Thoracic aorta (tissue), 2 donors: ENCODE measurements at regions not wholly inside any gene's neighbourhood (a gene's known extent, or its start where the extent isn't known, plus 50 kb on each side); places are given as distances from the start of the nearest gene placed in this dataset.
"Not testable (repeated sequence)": the region's sequence is repeated elsewhere in the genome, so short reads cannot be mapped to it uniquely, and the experiment has no call there.

ENCODE experiments used
- ATAC-seq: fragments of 150-250 bp; one replicate; pipeline ENCODE4 v1.8.0; 2017; ENCODE audit warnings: low read depth; ENCODE audit not compliant: insufficient number of reproducible peaks, low FRiP score
- DNase-seq: peaks from one replicate; pipeline ENCODE4 v3.0.0-alpha.2; 2020; ENCODE audit warnings: low spot score
- H3K27ac ChIP-seq, 2 donors: fragments of 200-600 bp; sonication (generic); 1 replicate in 1 of 2; 2 replicates in 1 of 2; pipeline ENCODE4 v1.5.1; 2016; ENCODE audit warnings: mild to moderate bottlenecking in 2 of 2, moderate library complexity in 2 of 2
- H3K27me3 ChIP-seq: fragments of 200-600 bp; sonication (generic); replicated peaks from 2 replicates; pipeline ENCODE4 v1.6.0; 2016; ENCODE audit warnings: mild to moderate bottlenecking; ENCODE audit not compliant: insufficient read depth
- H3K36me3 ChIP-seq: fragments of 200-600 bp; sonication (generic); one replicate; pipeline ENCODE4 v1.5.1; 2016
- H3K4me1 ChIP-seq, 2 donors: fragments of 200-600 bp; sonication (generic); 1 replicate in 1 of 2; 2 replicates in 1 of 2; pipeline versions ENCODE4 v1.5.1 to v1.6.0; 2016; ENCODE audit warnings: low read depth in 2 of 2, mild to moderate bottlenecking in 1 of 2; ENCODE audit not compliant: control insufficient read depth in 1 of 2
- H3K4me3 ChIP-seq: fragments of 200-600 bp; sonication (generic); 2 replicates; pipeline ENCODE4 v1.5.1; 2016; ENCODE audit warnings: mild to moderate bottlenecking
- H3K9me3 ChIP-seq: fragments of 200-600 bp; sonication (generic); 2 replicates; pipeline ENCODE4 v1.5.1; 2016
- CTCF ChIP-seq: fragments of 200-600 bp; sonication (generic); IDR thresholded peaks from one replicate; pipeline ENCODE4 v1.5.1; 2019; ENCODE audit warnings: antibody characterized with exemption

GRCh38 chr14:40981247-40981646 lies 625.4 kb upstream of the LRFN5 start:
- H3K27ac ChIP-seq = no peak overlapping the region
- no peak for DNase-seq
- TF ChIP-seq CTCF = no peak
- no peaks in the 10 kb centered on the region for H3K4me1 ChIP-seq
- no peaks in the 10 kb centered on the region for H3K36me3 ChIP-seq
- no peak overlapping the region for H3K4me3 ChIP-seq
- no peaks in the 10 kb centered on the region for H3K9me3 ChIP-seq
- H3K27me3 ChIP-seq = no peaks in the 10 kb centered on the region
- no peak for ATAC-seq

DNA sequence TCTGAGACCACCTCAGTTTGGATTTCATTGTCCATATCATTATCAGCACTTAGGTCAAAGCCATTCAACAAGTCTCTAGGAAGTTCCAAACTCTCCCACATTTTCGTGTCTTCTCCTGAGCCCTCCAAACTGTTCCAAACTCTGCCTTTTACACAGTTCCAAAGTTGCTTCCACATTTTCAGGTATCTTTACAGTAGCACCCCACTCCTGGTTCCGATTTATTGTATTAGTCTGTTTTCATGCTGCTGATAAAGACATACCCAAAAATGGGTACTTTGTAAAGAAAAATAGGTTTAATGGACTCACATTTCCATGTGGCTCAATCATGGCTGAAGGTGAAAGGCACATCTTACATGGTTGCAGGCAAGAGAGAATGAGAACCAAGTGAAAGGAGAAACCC lies 646.4 kb upstream of the LRFN5 start:
- not testable (repeated sequence) for H3K4me1 ChIP-seq, H3K9me3 ChIP-seq, H3K4me3 ChIP-seq, DNase-seq, ATAC-seq, H3K27ac ChIP-seq, H3K27me3 ChIP-seq, H3K36me3 ChIP-seq

- ATAC-seq (no peak), DNase-seq (no peak)
- Histone ChIP-seq H3K27ac (no peak overlapping the region), H3K4me1 (no peaks in the 10 kb centered on the region), H3K9me3 (peaks cover under 1% of the 10 kb centered on the region), H3K36me3 (no peaks in the 10 kb centered on the region), H3K4me3 (no peak overlapping the region), H3K27me3 (no peaks in the 10 kb centered on the region)
- no peak for TF ChIP-seq CTCF
These were observed 651.6 kb upstream of the LRFN5 start for GRCh38 chr14:40955131-40955505.

- not testable (repeated sequence) for H3K27me3 ChIP-seq, H3K4me1 ChIP-seq, DNase-seq, H3K9me3 ChIP-seq, H3K4me3 ChIP-seq, H3K27ac ChIP-seq, ATAC-seq, H3K36me3 ChIP-seq
These were observed 652.1 kb upstream of the LRFN5 start for GRCh38 chr14:40954448-40955130.

- Histone ChIP-seq H3K9me3 (no peaks in the 10 kb centered on the region), H3K27ac (no peak overlapping the region), H3K4me3 (no peak overlapping the region), H3K36me3 (no peaks in the 10 kb centered on the region), H3K27me3 (no peaks in the 10 kb centered on the region), H3K4me1 (no peaks in the 10 kb centered on the region)
- no peak for TF ChIP-seq CTCF
- no peak for ATAC-seq
- no peak for DNase-seq
These were observed 662.2 kb upstream of the LRFN5 start for GRCh38 chr14:40944521-40944920.

DNA sequence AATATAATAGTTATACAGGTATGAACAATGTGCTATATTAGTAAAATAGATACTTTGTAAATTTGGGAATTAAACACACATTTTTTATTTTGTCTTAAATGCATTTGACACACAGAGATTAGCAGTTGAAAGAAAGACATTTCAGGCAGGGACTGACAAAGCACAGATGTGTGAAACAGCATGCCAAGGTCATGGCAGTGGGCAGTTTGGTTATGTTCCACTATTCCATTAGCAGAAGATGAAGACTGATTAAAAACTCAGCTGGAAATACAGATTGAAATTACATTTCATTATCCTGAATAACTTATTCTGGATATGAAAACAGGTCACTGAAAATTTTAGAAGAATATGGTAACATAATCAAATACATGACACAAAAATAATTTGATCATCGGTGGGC lies 669.8 kb upstream of the LRFN5 start:
- no peak for DNase-seq
- no peak overlapping the region for H3K27ac ChIP-seq
- no peaks in the 10 kb centered on the region for H3K9me3 ChIP-seq
- no peak for ATAC-seq
- H3K27me3 ChIP-seq = no peaks in the 10 kb centered on the region
- H3K36me3 ChIP-seq = no peaks in the 10 kb centered on the region
- TF ChIP-seq CTCF = no peak
- H3K4me3 ChIP-seq = no peak overlapping the region
- no peaks in the 10 kb centered on the region for H3K4me1 ChIP-seq
